Gastrocnemius medialis (tissue), 4 donors: ENCODE measurements at regions not wholly inside any gene's neighbourhood (a gene's known extent, or its start where the extent isn't known, plus 50 kb on each side); places are given as distances from the start of the nearest gene placed in this dataset.

Experiments used
- CTCF ChIP-seq, 5 experiments: fragments of 450-650 bp in 3 of 5; fragments of 200-600 bp in 2 of 5; sonication (generic) in 2 of 5; IDR thresholded peaks in 4 of 5; conservative IDR thresholded peaks in 1 of 5; 1 replicate in 4 of 5; 2 replicates in 1 of 5; pipeline ENCODE4 v1.5.1; 2016 to 2019; ENCODE audit warnings: antibody characterized with exemption in 5 of 5, mild to moderate bottlenecking in 3 of 5, moderate library complexity in 3 of 5
- POLR2A ChIP-seq, 2 donors: fragments of 450-650 bp; IDR thresholded peaks; one replicate each; pipeline ENCODE4 v1.6.1; 2017; ENCODE audit warnings: antibody characterized with exemption in 2 of 2, mild to moderate bottlenecking in 2 of 2, moderate library complexity in 2 of 2

GRCh38 chr10:128958834-128959690, 508.0 kb upstream of the MGMT start:
- no peak for TF ChIP-seq CTCF (IDR thresholded peaks at IDR 0.05 in 4 of 5, conservative IDR thresholded peaks at IDR 0.05 in 1 of 5)
- TF ChIP-seq POLR2A (IDR thresholded peaks at IDR 0.05): no peak
